ENCODE measurements at regions not wholly inside any gene's neighbourhood (a gene's known extent, or its start where the extent isn't known, plus 50 kb on each side); places are given as distances from the start of the nearest gene placed in this dataset.
A peak's percentile ranks its signal among the peaks of the same experiment; 100 is the strongest.

DNA sequence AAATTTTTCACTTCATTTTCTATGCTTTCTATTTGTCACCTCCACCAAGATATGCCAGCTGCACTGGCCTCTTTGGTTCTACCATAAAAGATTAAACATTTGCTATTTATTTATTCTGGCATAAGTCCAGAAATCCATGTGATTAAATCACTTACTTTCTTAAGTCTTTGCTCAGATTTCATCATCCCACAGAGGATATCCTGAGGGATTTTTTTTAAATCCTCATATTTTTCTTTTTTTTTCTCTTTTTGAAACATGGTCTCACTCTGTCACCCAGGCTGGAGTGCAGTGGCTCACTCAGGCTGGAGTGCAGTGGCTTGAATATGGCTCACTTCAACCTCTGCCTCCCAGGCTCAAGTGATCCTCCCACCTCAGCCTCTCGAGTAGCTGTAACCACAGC is 645.4 kb upstream of the ATXN7L3B start:
- H3K27me3 ChIP-seq (ENCODE audit: control insufficient read depth in 3 of 3, insufficient read depth in 3 of 3, low read length in 2 of 3): no peaks in the 10 kb centered on the region
- WGBS, 2 donors: 63 to 65% methylated on average over 1 of the region's 1 CpG
- H3K9ac ChIP-seq (ENCODE audit: insufficient read depth in 1 of 2, low read length in 2 of 2): no peak overlapping the region
- no peaks in the 10 kb centered on the region for H3K36me3 ChIP-seq (ENCODE audit: control insufficient read depth in 4 of 4, insufficient read depth in 4 of 4, low read length in 4 of 4)
- no peak overlapping the region for H3K4me3 ChIP-seq
- no peak overlapping the region for H3K27ac ChIP-seq (ENCODE audit: low read depth in 1 of 2, low read length in 1 of 2)
- DNase-seq (peak in 1 of 3 donors; percentile 10), ATAC-seq (ENCODE audit: insufficient read depth, low FRiP score) (no peak)
- H3K4me1 ChIP-seq (ENCODE audit: control insufficient read depth in 5 of 5, insufficient read depth in 5 of 5, low read length in 5 of 5): no peaks in the 10 kb centered on the region
- no peaks in the 10 kb centered on the region for H3K9me3 ChIP-seq (ENCODE audit: control insufficient read depth in 4 of 4, insufficient read depth in 3 of 4, low read length in 3 of 4)
- TF ChIP-seq, protein P1, sequence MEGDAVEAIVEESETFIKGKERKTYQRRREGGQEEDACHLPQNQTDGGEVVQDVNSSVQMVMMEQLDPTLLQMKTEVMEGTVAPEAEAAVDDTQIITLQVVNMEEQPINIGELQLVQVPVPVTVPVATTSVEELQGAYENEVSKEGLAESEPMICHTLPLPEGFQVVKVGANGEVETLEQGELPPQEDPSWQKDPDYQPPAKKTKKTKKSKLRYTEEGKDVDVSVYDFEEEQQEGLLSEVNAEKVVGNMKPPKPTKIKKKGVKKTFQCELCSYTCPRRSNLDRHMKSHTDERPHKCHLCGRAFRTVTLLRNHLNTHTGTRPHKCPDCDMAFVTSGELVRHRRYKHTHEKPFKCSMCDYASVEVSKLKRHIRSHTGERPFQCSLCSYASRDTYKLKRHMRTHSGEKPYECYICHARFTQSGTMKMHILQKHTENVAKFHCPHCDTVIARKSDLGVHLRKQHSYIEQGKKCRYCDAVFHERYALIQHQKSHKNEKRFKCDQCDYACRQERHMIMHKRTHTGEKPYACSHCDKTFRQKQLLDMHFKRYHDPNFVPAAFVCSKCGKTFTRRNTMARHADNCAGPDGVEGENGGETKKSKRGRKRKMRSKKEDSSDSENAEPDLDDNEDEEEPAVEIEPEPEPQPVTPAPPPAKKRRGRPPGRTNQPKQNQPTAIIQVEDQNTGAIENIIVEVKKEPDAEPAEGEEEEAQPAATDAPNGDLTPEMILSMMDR (IDR thresholded peaks at IDR 0.05; ENCODE audit: control extremely low read depth, extremely low read depth): no peak

DNA sequence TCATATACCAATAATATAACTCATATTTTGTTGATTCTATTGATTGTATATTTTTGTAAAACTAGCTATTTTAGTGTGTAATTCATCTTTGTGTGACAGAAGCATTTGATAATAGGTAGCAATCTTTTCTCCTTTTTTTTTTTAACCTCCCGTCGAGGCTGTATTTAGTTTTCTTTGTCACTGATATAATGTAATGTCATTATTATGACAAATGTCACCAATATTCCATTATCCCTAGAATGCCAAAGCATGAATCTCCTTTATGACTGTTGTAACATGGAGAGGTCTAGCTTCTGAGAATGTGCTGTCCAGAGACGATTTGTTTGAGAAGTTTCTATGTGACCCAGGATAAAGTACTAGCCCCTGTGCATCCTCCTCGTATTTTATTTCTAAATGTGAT is 639.0 kb upstream of the ATXN7L3B start:
- TF ChIP-seq, protein P1 (IDR thresholded peaks at IDR 0.05; ENCODE audit: control extremely low read depth, extremely low read depth): no peak
- 74 to 79% methylated on average over 4 of the region's 4 CpGs for WGBS, 2 donors
- no peaks in the 10 kb centered on the region for H3K4me1 ChIP-seq (ENCODE audit: control insufficient read depth in 5 of 5, insufficient read depth in 5 of 5, low read length in 5 of 5)
- no peak overlapping the region for H3K27ac ChIP-seq (ENCODE audit: low read depth in 1 of 2, low read length in 1 of 2)
- no peak overlapping the region for H3K4me3 ChIP-seq
- H3K27me3 ChIP-seq (ENCODE audit: control insufficient read depth in 3 of 3, insufficient read depth in 3 of 3, low read length in 2 of 3): no peaks in the 10 kb centered on the region
- no peak for ATAC-seq (ENCODE audit: insufficient read depth, low FRiP score)
- H3K9ac ChIP-seq (ENCODE audit: insufficient read depth in 1 of 2, low read length in 2 of 2): no peak overlapping the region
- DNase-seq: no peak
- H3K36me3 ChIP-seq (ENCODE audit: control insufficient read depth in 4 of 4, insufficient read depth in 4 of 4, low read length in 4 of 4): no peaks in the 10 kb centered on the region
- no peaks in the 10 kb centered on the region for H3K9me3 ChIP-seq (ENCODE audit: control insufficient read depth in 4 of 4, insufficient read depth in 3 of 4, low read length in 3 of 4)

DNA sequence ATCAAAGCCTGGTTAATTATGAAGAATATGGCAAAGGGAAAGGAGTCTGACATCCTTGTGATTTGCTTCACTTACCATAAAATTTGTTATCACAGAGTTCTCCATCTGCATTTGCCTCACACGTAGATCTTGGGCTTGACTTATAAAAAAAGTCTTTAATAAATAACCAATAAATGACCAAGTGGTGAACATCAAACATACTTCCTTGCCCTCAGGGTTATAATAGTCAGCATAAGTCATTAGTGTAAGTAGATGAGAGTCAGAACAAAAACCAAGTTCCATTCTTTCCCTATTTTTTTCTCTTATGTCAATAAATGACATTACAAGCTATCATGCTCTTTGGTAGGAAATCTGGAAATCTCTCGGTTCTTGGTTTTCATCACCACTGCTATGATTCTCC is 635.4 kb upstream of the ATXN7L3B start:
- Histone ChIP-seq H3K9ac (ENCODE audit: insufficient read depth in 1 of 2, low read length in 2 of 2) (no peak overlapping the region), H3K27ac (ENCODE audit: low read depth in 1 of 2, low read length in 1 of 2) (no peak overlapping the region), H3K36me3 (ENCODE audit: control insufficient read depth in 4 of 4, insufficient read depth in 4 of 4, low read length in 4 of 4) (no peaks in the 10 kb centered on the region), H3K27me3 (ENCODE audit: control insufficient read depth in 3 of 3, insufficient read depth in 3 of 3, low read length in 2 of 3) (no peaks in the 10 kb centered on the region), H3K9me3 (ENCODE audit: control insufficient read depth in 4 of 4, insufficient read depth in 3 of 4, low read length in 3 of 4) (no peaks in the 10 kb centered on the region), H3K4me1 (ENCODE audit: control insufficient read depth in 5 of 5, insufficient read depth in 5 of 5, low read length in 5 of 5) (no peaks in the 10 kb centered on the region), H3K4me3 (no peak overlapping the region)
- WGBS, 2 donors: 68% methylated on average over 2 of the region's 2 CpGs
- ATAC-seq (ENCODE audit: insufficient read depth, low FRiP score) (no peak), DNase-seq (no peak)
- TF ChIP-seq, protein P1 (IDR thresholded peaks at IDR 0.05; ENCODE audit: control extremely low read depth, extremely low read depth): no peak

DNA sequence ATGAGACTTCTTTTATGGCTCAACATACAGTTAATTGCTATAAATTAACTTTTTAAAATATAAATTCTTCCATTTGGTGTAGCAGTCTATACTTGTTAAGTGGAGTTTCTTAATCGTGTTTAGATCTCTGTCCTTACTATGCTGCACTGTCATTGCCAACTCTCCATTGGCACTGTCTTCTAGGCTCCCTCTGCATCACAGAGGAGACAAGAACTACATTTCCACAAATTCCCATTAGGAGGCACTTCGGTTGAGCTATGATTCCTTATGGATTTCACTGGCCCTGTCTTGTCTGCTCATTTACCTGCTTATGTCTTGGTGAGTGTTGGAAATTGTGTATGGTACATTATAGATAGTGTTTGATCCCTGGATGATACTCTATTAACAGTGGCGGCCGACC is 630.9 kb upstream of the ATXN7L3B start:
- no peaks in the 10 kb centered on the region for H3K4me1 ChIP-seq (ENCODE audit: control insufficient read depth in 5 of 5, insufficient read depth in 5 of 5, low read length in 5 of 5)
- H3K9ac ChIP-seq (ENCODE audit: insufficient read depth in 1 of 2, low read length in 2 of 2): no peak overlapping the region
- no peaks in the 10 kb centered on the region for H3K27me3 ChIP-seq (ENCODE audit: control insufficient read depth in 3 of 3, insufficient read depth in 3 of 3, low read length in 2 of 3)
- H3K27ac ChIP-seq (ENCODE audit: low read depth in 1 of 2, low read length in 1 of 2): no peak overlapping the region
- no peaks in the 10 kb centered on the region for H3K36me3 ChIP-seq (ENCODE audit: control insufficient read depth in 4 of 4, insufficient read depth in 4 of 4, low read length in 4 of 4)
- H3K9me3 ChIP-seq (ENCODE audit: control insufficient read depth in 4 of 4, insufficient read depth in 3 of 4, low read length in 3 of 4): no peaks in the 10 kb centered on the region
- no peak overlapping the region for H3K4me3 ChIP-seq
- WGBS, 2 donors: 90 to 92% methylated on average over 4 of the region's 4 CpGs
- DNase-seq (no peak), ATAC-seq (ENCODE audit: insufficient read depth, low FRiP score) (no peak)
- TF ChIP-seq, protein P1 (IDR thresholded peaks at IDR 0.05; ENCODE audit: control extremely low read depth, extremely low read depth): no peak
